Breast epithelium (tissue), 4 donors: ENCODE measurements at regions not wholly inside any gene's neighbourhood (a gene's known extent, or its start where the extent isn't known, plus 50 kb on each side); places are given as distances from the start of the nearest gene placed in this dataset.

Experiments used
- DNase-seq, 2 donors: peaks; one replicate each; pipeline ENCODE4 v3.0.0-alpha.2; 2019; ENCODE audit warnings: low spot score in 2 of 2
- H3K27ac ChIP-seq, 2 donors: fragments of 200-600 bp; sonication (generic) in 1 of 2; one replicate each; pipeline ENCODE4 v1.5.1; 2016 to 2019; ENCODE audit warnings: mild to moderate bottlenecking in 1 of 2
- H3K27me3 ChIP-seq, 2 donors: fragments of 200-600 bp; sonication (generic) in 1 of 2; one replicate each; pipeline versions ENCODE4 v1.5.1 to v1.6.0; 2017 to 2019; ENCODE audit warnings: control low read depth in 1 of 2, mild to moderate bottlenecking in 1 of 2
- H3K36me3 ChIP-seq: fragments of 200-600 bp; one replicate; pipeline ENCODE4 v1.5.1; 2019
- H3K4me1 ChIP-seq, 2 donors: fragments of 200-600 bp; sonication (generic); one replicate each; pipeline ENCODE4 v1.5.1; 2016 to 2019; ENCODE audit warnings: control low read depth in 1 of 2
- H3K4me3 ChIP-seq, 3 donors: fragments of 200-600 bp; sonication (generic); 1 replicate in 2 of 3; 2 replicates in 1 of 3; pipeline ENCODE4 v1.5.1; 2016 to 2019; ENCODE audit warnings: mild to moderate bottlenecking in 3 of 3, moderate library complexity in 2 of 3
- H3K9me3 ChIP-seq, 2 donors: fragments of 200-600 bp; sonication (generic) in 1 of 2; one replicate each; pipeline ENCODE4 v1.5.1; 2016 to 2019; ENCODE audit warnings: control low read depth in 1 of 2
- CTCF ChIP-seq, 3 donors: fragments of 450-650 bp; IDR thresholded peaks; one replicate each; pipeline ENCODE4 v1.5.1; 2016 to 2017; ENCODE audit warnings: antibody characterized with exemption in 3 of 3, mild to moderate bottlenecking in 3 of 3, moderate library complexity in 3 of 3
- POLR2A ChIP-seq: fragments of 450-650 bp; IDR thresholded peaks from one replicate; pipeline ENCODE4 v1.6.1; 2016; ENCODE audit warnings: antibody characterized with exemption, mild to moderate bottlenecking, moderate library complexity
- POLR2AphosphoS5 ChIP-seq, 3 donors: sonication (generic); formaldehyde crosslinking; IDR thresholded peaks; one replicate each; pipeline ENCODE4 v1.6.1; 2017; ENCODE audit warnings: antibody characterized with exemption in 3 of 3
- intact Hi-C: fragments of 100-400 bp; cut with DNase I; formaldehyde crosslinking; loops from one replicate; pipeline ENCODE4 v1.15.1; 2023; ENCODE audit warnings: low total_unique reads

DNA sequence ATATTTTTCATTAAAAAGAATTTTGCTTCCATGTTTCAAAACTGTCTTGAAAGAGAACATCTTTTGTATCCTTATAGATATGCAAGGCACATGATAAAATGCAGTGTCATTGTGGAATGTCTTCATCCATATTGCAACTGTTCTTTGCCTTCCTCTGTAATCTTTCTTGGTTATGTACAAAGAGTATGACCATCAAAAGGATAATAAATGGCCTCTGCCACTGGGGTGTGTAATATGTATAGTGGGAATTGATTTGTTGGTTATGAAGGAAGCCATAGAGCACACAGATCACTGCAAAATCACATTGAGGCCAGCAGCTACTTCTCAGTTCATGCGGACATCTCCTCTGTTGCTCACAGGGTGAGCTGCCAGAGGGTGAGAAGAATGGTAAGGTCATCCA lies 703.5 kb downstream of the TFAP2A start:
- no peak for DNase-seq
- Histone ChIP-seq H3K4me3 (no peak overlapping the region), H3K27me3 (no peaks in the 10 kb centered on the region), H3K27ac (no peak overlapping the region), H3K9me3 (no peaks in the 10 kb centered on the region), H3K36me3 (no peaks in the 10 kb centered on the region), H3K4me1 (no peaks in the 10 kb centered on the region)
- intact Hi-C loops: no loop called here
- TF ChIP-seq POLR2AphosphoS5 (IDR thresholded peaks at IDR 0.05) (no peak), CTCF (IDR thresholded peaks at IDR 0.05) (no peak), POLR2A (no peak)

DNA sequence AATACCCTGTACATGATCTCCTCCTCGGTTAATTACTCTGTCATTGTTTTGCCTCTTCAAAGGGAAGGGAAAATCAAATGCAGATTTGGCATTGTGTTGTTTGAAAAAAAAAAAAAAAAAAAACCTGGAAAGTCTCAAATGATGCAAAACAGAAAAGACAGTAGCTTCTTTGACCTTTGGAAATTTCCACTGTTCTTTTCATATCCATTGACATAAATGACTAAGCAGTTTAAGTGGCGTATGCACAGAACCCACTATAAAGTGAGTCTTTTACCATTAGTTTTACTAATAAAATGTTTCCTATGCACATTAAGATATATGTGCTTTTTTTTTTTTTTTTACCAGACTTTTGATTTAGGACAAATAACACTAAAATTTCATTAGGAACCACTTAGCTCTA lies 704.3 kb downstream of the TFAP2A start:
- no peaks in the 10 kb centered on the region for H3K27me3 ChIP-seq
- TF ChIP-seq CTCF (IDR thresholded peaks at IDR 0.05) (no peak), POLR2A (no peak), POLR2AphosphoS5 (IDR thresholded peaks at IDR 0.05) (no peak)
- no peaks in the 10 kb centered on the region for H3K4me1 ChIP-seq
- H3K9me3 ChIP-seq: no peaks in the 10 kb centered on the region
- H3K36me3 ChIP-seq: no peaks in the 10 kb centered on the region
- no peak overlapping the region for H3K27ac ChIP-seq
- no peak for DNase-seq
- no peak overlapping the region for H3K4me3 ChIP-seq
- intact Hi-C loops: no loop called here

GRCh38 chr6:9708600-9708999 lies 706.3 kb downstream of the TFAP2A start:
- intact Hi-C loops: no loop called here

GRCh38 chr6:9704989-9705388 lies 709.9 kb downstream of the TFAP2A start:
- intact Hi-C loops: no loop called here
- Histone ChIP-seq H3K27ac (no peak overlapping the region), H3K36me3 (no peaks in the 10 kb centered on the region)

More at GRCh38 chr6:9708600-9708999, 706.3 kb downstream of the TFAP2A start:
- no peaks in the 10 kb centered on the region for H3K9me3 ChIP-seq
- H3K27me3 ChIP-seq: no peaks in the 10 kb centered on the region
- TF ChIP-seq POLR2AphosphoS5 (IDR thresholded peaks at IDR 0.05): no peak
- no peak for TF ChIP-seq POLR2A
- TF ChIP-seq CTCF (IDR thresholded peaks at IDR 0.05): no peak
- H3K4me3 ChIP-seq: no peak overlapping the region
- H3K27ac ChIP-seq: no peak overlapping the region
- no peak for DNase-seq
- H3K36me3 ChIP-seq: no peaks in the 10 kb centered on the region
- no peaks in the 10 kb centered on the region for H3K4me1 ChIP-seq

GRCh38 chr6:9702914-9703313 lies 712.0 kb downstream of the TFAP2A start:
- Histone ChIP-seq H3K4me1 (no peaks in the 10 kb centered on the region), H3K36me3 (no peaks in the 10 kb centered on the region), H3K27ac (no peak overlapping the region), H3K4me3 (no peak overlapping the region), H3K9me3 (no peaks in the 10 kb centered on the region), H3K27me3 (no peaks in the 10 kb centered on the region)
- no peak for DNase-seq
- intact Hi-C loops: no loop called here
- TF ChIP-seq CTCF (IDR thresholded peaks at IDR 0.05) (no peak), POLR2AphosphoS5 (IDR thresholded peaks at IDR 0.05) (no peak), POLR2A (no peak)

More at GRCh38 chr6:9704989-9705388, 709.9 kb downstream of the TFAP2A start:
- TF ChIP-seq CTCF (IDR thresholded peaks at IDR 0.05): no peak
- TF ChIP-seq POLR2A: no peak
- TF ChIP-seq POLR2AphosphoS5 (IDR thresholded peaks at IDR 0.05): no peak
- no peak for DNase-seq
- H3K27me3 ChIP-seq: no peaks in the 10 kb centered on the region
- no peaks in the 10 kb centered on the region for H3K4me1 ChIP-seq
- no peaks in the 10 kb centered on the region for H3K9me3 ChIP-seq
- H3K4me3 ChIP-seq: no peak overlapping the region
